HG02943 (cell line): ENCODE measurements at regions not wholly inside any gene's neighbourhood (a gene's known extent, or its start where the extent isn't known, plus 50 kb on each side); places are given as distances from the start of the nearest gene placed in this dataset.

Experiments
- ATAC-seq: cut with Tn5 transposase; IDR thresholded peaks from one replicate; pipeline ENCODE4 v1.9.1; 2021; ENCODE audit warnings: mild to moderate bottlenecking, low read depth, moderate library complexity; ENCODE audit not compliant: unreplicated experiment

GRCh38 chr10:78310481-78311080 is 276.9 kb downstream of the RPS24 start:
- ATAC-seq = no peak

DNA sequence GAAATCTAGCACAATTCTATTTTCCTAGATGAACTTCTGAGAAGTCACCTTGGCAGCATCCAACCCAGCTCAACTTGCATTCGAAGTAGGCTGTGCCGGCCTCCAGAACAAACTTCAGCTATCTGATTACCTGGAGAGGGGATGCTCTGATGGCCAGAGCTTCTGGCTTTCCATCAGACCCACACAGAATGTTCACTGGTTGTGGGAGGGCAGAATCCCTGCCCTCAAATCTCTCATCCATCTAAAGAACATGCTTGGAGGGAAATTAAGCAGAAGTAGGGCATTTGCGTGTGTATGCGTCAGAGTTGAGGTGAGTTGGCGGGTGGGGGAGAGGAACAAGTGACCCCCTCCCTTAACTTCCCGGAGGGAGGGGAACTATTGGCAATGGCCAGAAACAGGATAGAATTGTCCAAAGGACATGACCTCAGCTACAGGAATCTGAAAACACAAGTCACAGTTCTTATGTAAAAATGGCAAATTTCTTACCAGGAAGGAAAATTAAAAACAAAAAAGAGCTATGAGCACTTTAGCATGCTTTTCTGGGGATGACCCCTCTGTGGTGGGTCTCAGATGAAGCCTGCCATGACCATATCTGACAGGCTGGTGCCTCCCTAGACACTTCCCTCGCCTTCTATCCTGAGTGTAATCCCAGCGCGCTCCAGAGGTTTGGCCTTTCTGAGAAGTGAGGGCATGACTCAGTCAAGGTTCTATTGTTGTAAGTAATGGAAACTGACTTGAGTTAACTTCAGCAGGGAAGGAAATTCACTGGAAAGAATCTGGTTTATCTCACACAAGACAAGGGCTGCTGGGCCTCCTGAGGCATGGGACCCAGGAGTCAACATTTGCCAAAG is 278.8 kb downstream of the RPS24 start:
- ATAC-seq = no peak

GRCh38 chr10:78313048-78313381 is 279.4 kb downstream of the RPS24 start:
- ATAC-seq = no peak

DNA sequence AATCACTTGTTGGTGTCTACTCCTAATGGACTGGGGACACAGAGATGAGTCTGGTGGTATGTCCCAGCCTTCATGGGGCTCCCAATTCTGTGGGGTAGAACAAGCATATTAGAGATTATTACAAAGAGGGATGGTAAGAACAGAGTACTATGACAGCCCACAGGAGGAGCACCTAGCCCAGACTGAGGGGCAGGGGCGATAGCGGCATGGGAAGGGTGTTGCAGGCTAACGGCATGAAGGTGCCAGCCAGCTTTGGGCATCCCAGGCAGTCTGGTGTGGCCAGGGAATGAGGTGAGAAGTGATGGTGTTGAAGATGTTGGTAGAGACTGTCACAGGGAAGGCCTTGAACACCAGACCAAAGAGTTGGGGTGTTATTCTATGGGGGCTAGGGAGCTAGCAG is 280.0 kb downstream of the RPS24 start:
- ATAC-seq = no peak

GRCh38 chr10:78314651-78315050 is 281.0 kb downstream of the RPS24 start:
- ATAC-seq = no peak

DNA sequence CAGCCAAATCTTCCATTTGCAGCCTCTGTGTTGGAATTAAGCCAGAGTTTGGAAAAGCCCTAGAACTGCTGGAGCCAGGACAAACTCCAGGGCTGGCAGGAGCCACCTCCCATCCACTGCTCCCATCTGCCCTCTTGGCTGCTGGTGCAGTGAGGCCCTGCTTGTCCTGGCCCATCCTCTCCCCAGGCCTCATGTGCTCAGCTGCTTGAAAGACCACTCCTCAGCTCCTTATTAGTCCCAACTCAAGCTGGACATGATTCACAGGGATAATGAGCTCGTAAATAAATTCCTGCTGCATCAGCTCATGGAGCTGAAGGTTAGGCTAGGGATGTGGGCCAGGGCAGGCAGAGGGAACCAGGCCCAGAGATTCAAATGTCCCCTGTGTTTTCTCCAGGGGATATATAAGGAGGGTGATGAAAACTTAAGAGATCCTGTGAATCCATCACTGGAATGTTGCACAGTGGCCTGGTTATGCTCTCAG is 282.8 kb downstream of the RPS24 start:
- ATAC-seq = no peak

DNA sequence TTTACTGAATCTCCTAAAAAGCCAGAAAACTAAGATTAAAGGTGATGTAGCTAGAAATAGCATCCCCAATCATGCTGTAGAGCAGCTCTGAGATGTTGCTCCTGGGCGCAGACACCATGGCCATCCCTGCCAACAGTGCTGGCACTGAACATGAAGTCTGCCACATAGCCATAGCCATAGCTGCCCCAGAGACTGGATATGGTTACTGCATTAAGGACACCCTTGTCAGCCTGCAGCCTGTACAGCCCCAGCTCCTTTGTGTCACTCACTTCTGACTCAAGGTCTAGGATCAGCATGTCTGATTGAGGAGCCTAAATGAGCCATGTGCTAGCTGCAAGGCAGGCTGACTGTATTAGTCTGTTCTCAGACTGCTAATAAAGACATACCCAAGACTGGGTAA is 284.6 kb downstream of the RPS24 start:
- no peak for ATAC-seq

- no peak for ATAC-seq
These were observed 285.7 kb downstream of the RPS24 start for GRCh38 chr10:78319371-78319770.

DNA sequence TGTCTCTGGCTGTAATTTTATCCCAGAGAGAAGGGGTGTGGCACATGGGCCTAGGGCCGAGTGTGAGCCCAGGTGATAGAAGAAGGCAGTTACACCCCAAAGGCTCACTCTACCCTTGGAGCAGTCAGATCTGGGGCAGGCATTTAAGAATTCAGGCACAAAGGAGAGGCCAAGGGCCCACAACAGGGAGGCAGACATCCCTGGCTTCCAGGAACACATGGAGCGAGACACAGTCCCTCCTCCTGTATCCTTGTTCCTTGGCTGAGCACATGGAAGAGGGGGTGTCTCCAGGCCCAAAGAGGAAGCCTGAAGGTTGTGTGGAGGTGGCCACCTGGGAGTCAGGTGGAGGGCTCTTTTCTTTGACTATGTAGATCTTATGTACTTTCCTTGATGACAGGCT is 286.2 kb downstream of the RPS24 start:
- ATAC-seq = no peak

GRCh38 chr10:78320506-78320905 is 286.8 kb downstream of the RPS24 start:
- ATAC-seq = no peak

DNA sequence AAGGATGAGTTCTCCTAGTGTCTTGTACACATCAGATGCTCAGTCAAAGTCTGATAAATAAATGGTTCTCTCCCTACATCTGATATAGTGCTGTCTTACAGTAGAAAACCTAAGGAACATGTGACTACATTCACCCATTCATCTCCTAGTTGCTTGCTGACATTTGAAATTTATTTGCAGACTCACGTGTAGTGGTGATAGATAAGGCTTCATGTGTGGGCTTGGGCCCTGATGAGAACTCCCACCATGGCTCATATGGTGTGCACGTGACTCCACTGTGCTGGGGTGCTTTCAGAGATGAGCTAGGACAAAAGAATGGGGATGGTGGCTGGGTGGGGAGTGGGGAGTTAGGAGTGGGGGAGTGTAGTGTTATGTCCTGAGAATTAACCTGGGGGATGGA is 287.3 kb downstream of the RPS24 start:
- ATAC-seq = no peak

DNA sequence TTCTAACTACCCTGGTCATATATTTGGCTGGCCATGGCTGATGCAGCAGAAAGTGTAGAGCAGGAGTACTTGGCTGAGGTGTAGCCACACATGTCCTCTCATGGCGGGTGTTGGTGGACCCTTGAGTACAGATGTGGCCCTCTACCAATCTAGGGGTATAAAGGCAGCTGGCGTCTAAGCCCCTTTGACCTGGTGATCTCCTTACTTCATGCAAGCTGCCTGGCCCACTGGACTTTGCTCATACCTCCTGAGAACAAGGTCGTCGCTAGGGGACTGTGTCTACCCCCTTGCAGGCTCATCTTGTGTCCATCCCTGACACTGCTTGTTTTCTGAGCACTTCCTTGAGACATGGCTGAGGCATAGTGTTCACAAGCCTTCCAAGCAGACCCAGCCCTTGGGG is 287.8 kb downstream of the RPS24 start:
- ATAC-seq = no peak

- no peak for ATAC-seq
These were observed 292.7 kb downstream of the RPS24 start for GRCh38 chr10:78326372-78326771.

DNA sequence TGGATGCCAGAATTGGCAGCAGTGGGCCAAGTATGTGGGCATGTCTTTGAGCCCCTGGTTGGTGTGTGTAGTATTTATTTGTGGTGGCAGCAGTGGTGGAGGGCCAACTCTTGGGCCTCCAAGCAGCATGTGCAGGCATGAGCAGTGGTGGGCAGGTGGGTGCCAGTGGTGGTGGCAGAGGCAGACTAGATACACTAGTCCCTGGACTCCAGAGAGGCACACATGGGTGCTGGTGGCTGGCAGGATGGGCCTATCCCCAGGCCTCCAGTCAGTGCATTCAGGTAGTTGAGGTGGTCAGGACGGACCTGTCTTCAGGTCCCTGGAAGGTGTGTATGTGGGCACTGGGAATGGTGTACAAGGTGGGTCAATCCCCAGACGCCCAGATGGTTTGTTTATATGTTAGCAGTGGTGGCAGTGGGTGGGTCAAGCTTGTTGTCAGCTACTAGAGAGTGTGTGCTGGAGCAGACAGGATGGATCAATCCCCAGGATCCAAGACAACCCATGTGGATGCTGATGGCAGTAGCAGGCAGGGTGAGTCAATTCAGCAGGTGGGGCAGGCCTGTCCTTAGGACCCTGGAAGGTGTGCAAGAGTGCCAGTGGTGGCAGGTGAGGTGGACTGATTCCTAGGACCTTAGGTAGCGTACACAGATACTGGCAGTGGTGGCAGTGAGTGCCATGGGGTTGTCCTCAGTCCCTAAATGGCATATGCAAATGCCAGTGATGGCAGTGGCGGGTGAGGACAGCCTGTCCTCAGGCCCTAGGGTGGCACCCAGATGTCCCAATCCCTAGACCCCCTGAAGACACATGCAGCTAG is 294.3 kb downstream of the RPS24 start:
- no peak for ATAC-seq

DNA sequence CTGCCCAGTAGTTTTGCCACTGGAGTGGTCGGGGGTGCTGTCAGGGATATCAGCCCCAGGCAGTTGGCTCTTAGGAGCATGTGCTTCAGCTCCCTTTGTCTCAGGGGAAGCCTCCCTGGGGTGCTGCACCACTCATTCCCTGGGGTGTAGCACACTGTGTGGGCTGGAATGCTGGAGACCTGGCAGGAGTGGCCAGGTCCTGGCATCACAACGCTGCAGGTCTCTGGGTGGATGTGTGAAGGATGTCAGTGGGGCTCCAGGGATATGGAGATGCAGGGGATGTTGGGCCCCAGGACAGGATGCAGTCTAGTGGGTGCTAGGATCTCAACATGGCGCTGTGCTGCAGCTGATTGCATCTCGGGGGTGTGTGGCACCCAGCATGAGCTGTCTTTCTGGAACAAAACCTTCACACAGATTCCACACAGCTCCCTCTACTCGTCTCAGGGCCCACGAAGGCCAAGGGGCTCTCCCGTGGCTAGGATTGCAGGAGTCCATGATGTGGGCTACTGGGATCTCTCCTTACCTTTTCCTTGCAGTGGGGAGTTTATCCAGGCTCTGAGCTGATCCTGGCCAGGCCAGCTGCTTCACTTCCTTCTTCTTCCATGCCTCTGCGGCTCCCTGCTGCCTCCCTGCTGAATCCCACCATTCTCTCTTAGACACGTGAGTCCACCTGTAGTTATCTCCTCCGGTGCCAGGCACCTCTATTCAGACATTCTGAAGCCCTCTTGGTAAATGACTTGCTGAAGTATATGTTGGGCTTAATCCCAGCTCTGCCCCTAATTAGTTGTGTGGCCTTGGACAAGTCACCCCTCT is 295.1 kb downstream of the RPS24 start:
- no peak for ATAC-seq

- no peak for ATAC-seq
These were observed 297.2 kb downstream of the RPS24 start for GRCh38 chr10:78330884-78331283.

- ATAC-seq = no peak
These were observed 297.8 kb downstream of the RPS24 start for GRCh38 chr10:78331391-78331922.

GRCh38 chr10:78332012-78332411 is 298.3 kb downstream of the RPS24 start:
- ATAC-seq = no peak

DNA sequence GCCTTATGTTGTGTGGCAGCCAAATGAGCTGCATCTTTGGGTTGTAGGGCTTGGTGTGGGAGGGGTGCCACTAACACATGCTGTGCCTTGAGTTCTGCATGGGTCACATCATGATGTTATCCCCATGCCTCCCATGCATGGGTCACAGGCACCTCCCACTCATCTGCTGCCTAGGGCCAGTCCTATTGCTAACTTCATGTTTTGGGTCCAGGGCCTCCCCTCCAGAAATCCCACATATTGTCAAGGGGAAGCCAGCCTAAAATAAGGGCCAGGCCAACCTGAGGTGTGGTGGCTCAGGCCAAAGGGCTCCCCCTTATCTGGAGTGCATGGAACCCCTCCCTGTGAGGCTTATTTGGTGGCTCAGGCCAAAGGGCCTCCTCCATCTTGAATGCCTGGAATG is 299.0 kb downstream of the RPS24 start:
- no peak for ATAC-seq
